GM18870 (cell line): ENCODE measurements at regions not wholly inside any gene's neighbourhood (a gene's known extent, or its start where the extent isn't known, plus 50 kb on each side); places are given as distances from the start of the nearest gene placed in this dataset.

Experiments
- ATAC-seq: cut with Tn5 transposase; IDR thresholded peaks from one replicate; pipeline ENCODE4 v1.9.1; 2021; ENCODE audit warnings: moderate library complexity; ENCODE audit not compliant: unreplicated experiment

GRCh38 chr2:217393585-217394032 is 533.7 kb upstream of the TNP1 start:
- ATAC-seq: no peak

- no peak for ATAC-seq
These were observed 533.2 kb upstream of the TNP1 start for GRCh38 chr2:217392930-217393584.

- no peak for ATAC-seq
These were observed 528.0 kb upstream of the TNP1 start for GRCh38 chr2:217387776-217388387.

GRCh38 chr2:217386041-217386440 is 526.2 kb upstream of the TNP1 start:
- no peak for ATAC-seq

- no peak for ATAC-seq
These were observed 523.8 kb upstream of the TNP1 start for GRCh38 chr2:217383620-217384019.

- ATAC-seq: no peak
These were observed 522.9 kb upstream of the TNP1 start for GRCh38 chr2:217382794-217383193.

GRCh38 chr2:217379807-217380206 is 519.9 kb upstream of the TNP1 start:
- ATAC-seq: no peak

GRCh38 chr2:217372794-217373193 is 512.9 kb upstream of the TNP1 start:
- ATAC-seq: no peak

- no peak for ATAC-seq
These were observed 511.9 kb upstream of the TNP1 start for GRCh38 chr2:217371781-217372213.

- ATAC-seq: no peak
These were observed 510.5 kb upstream of the TNP1 start for GRCh38 chr2:217370391-217370790.

- ATAC-seq: no peak
These were observed 507.6 kb upstream of the TNP1 start for GRCh38 chr2:217367464-217367863.

GRCh38 chr2:217366966-217367365 is 507.1 kb upstream of the TNP1 start:
- no peak for ATAC-seq

GRCh38 chr2:217366266-217366895 is 506.5 kb upstream of the TNP1 start:
- ATAC-seq: no peak

- no peak for ATAC-seq
These were observed 505.8 kb upstream of the TNP1 start for GRCh38 chr2:217365656-217366055.

GRCh38 chr2:217364224-217364623 is 504.4 kb upstream of the TNP1 start:
- no peak for ATAC-seq

GRCh38 chr2:217363470-217363869 is 503.6 kb upstream of the TNP1 start:
- ATAC-seq: no peak

- no peak for ATAC-seq
These were observed 502.8 kb upstream of the TNP1 start for GRCh38 chr2:217362710-217363109.

- ATAC-seq: no peak
These were observed 502.4 kb upstream of the TNP1 start for GRCh38 chr2:217362286-217362685.

- ATAC-seq: no peak
These were observed 501.6 kb upstream of the TNP1 start for GRCh38 chr2:217361483-217361880.

GRCh38 chr2:217360781-217361482 is 501.1 kb upstream of the TNP1 start:
- ATAC-seq: no peak

GRCh38 chr2:217360111-217360510 is 500.2 kb upstream of the TNP1 start:
- no peak for ATAC-seq
